ENCODE measurements at regions not wholly inside any gene's neighbourhood (a gene's known extent, or its start where the extent isn't known, plus 50 kb on each side); places are given as distances from the start of the nearest gene placed in this dataset.
A peak's percentile ranks its signal among the peaks of the same experiment; 100 is the strongest.

DNA sequence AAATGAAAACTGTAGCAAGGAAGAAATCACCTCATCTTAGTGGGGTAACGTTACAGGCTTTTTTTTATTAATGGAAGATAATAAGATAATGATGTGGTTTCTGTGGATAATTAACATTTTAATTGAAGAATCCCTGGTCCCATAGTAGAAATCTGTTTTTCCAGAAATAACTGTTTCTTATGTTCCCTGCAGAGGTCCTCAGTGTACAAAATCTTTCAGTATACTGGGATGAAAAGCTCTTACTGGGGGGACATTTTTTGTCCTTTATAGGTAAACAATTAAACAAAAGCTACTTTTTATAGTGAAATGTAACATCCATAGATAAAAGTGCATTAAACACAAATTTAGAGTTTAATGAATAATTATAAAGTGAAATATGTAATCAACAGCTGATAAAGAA is 312.2 kb downstream of the ATXN7L3B start:
- H3K27me3 ChIP-seq (ENCODE audit: control insufficient read depth, insufficient read depth, low read length) = no peaks in the 10 kb centered on the region
- ChIA-PET POLR2A (no interaction called here), CTCF (no interaction called here)
- intact Hi-C loops (cut with micrococcal nuclease; ENCODE audit: unreplicated experiment) = no loop called here
- BruUV-seq (replicated peaks) = no TSS peak
- H3K9me3 ChIP-seq (ENCODE audit: control insufficient read depth, insufficient read depth, low read depth, low read length) = no peaks in the 10 kb centered on the region
- H3K36me3 ChIP-seq (ENCODE audit: control insufficient read depth, insufficient read depth, low read length) = no peaks in the 10 kb centered on the region; the same call in 1 of the 2 replicates
- TF ChIP-seq CTCF (IDR thresholded peaks at IDR 0.05) = peak; percentile 37; the same call in 1 of the 2 replicates
- no peak for TF ChIP-seq TCF7L2 (IDR thresholded peaks at IDR 0.05; ENCODE audit: low read depth, low read length)
- H3K4me1 ChIP-seq (ENCODE audit: control insufficient read depth, insufficient read depth, low read length) = no peaks in the 10 kb centered on the region
- ATAC-seq (no peak), DNase-seq (ENCODE audit: low read depth, low spot score) (no peak)
- H3K4me3 ChIP-seq (ENCODE audit: low read depth in 2 of 2, low read length in 2 of 2) = no peak overlapping the region
- in situ Hi-C loops (cut with HindIII; ENCODE audit: low pct_unique_long_range_greater_than_20kb, low sequenced_read_pairs) = no loop called here
- H3K27ac ChIP-seq (ENCODE audit: low read length) = no peak overlapping the region

DNA sequence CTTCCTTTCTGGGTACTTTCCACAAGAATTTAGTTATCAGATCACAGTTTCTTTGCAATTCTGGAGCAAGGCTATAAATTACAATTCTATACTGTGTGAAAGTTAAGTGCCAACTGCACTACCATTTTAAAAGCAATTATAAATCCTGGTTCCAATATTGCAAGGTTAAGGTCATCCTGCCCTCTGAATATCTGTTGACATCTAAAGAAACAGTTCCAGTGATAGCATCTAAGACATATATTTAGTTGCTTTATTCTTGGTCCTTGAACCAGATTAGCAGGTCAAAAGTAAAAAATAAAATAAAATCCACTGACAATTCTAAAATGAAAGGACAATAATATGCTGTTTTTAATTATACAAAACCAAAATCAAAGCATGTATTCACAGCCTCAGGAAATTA is 334.2 kb downstream of the ATXN7L3B start:
- ChIA-PET POLR2A (no interaction called here), CTCF (no interaction called here)
- TF ChIP-seq, protein P1, sequence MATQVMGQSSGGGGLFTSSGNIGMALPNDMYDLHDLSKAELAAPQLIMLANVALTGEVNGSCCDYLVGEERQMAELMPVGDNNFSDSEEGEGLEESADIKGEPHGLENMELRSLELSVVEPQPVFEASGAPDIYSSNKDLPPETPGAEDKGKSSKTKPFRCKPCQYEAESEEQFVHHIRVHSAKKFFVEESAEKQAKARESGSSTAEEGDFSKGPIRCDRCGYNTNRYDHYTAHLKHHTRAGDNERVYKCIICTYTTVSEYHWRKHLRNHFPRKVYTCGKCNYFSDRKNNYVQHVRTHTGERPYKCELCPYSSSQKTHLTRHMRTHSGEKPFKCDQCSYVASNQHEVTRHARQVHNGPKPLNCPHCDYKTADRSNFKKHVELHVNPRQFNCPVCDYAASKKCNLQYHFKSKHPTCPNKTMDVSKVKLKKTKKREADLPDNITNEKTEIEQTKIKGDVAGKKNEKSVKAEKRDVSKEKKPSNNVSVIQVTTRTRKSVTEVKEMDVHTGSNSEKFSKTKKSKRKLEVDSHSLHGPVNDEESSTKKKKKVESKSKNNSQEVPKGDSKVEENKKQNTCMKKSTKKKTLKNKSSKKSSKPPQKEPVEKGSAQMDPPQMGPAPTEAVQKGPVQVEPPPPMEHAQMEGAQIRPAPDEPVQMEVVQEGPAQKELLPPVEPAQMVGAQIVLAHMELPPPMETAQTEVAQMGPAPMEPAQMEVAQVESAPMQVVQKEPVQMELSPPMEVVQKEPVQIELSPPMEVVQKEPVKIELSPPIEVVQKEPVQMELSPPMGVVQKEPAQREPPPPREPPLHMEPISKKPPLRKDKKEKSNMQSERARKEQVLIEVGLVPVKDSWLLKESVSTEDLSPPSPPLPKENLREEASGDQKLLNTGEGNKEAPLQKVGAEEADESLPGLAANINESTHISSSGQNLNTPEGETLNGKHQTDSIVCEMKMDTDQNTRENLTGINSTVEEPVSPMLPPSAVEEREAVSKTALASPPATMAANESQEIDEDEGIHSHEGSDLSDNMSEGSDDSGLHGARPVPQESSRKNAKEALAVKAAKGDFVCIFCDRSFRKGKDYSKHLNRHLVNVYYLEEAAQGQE (IDR thresholded peaks at IDR 0.05; ENCODE audit: insufficient read depth in 1 of 2, low read depth in 2 of 2, low read length in 1 of 2) = no peak
- no peak for TF ChIP-seq TCF7L2 (IDR thresholded peaks at IDR 0.05; ENCODE audit: low read depth, low read length)
- no peak for TF ChIP-seq CTCF (IDR thresholded peaks at IDR 0.05)
- TF ChIP-seq POLR2AphosphoS5 (IDR thresholded peaks at IDR 0.05; ENCODE audit: low read depth, low read length) = no peak
- no peak for TF ChIP-seq SIN3A (IDR thresholded peaks at IDR 0.05; ENCODE audit: borderline replicate concordance, insufficient read depth, low read depth, low read length)
- Histone ChIP-seq H3K27me3 (ENCODE audit: control insufficient read depth, insufficient read depth, low read length) (no peaks in the 10 kb centered on the region), H3K4me1 (ENCODE audit: control insufficient read depth, insufficient read depth, low read length) (no peaks in the 10 kb centered on the region), H3K9me3 (ENCODE audit: control insufficient read depth, insufficient read depth, low read depth, low read length) (no peaks in the 10 kb centered on the region), H3K36me3 (ENCODE audit: control insufficient read depth, insufficient read depth, low read length) (no peaks in the 10 kb centered on the region), H3K27ac (ENCODE audit: low read length) (no peak overlapping the region), H3K4me3 (ENCODE audit: low read depth in 2 of 2, low read length in 2 of 2) (no peak overlapping the region)
- intact Hi-C loops (cut with micrococcal nuclease; ENCODE audit: unreplicated experiment) = no loop called here
- ATAC-seq (no peak), DNase-seq (ENCODE audit: low read depth, low spot score) (no peak)
- BruUV-seq (replicated peaks) = no TSS peak
- in situ Hi-C loops (cut with HindIII; ENCODE audit: low pct_unique_long_range_greater_than_20kb, low sequenced_read_pairs) = no loop called here

DNA sequence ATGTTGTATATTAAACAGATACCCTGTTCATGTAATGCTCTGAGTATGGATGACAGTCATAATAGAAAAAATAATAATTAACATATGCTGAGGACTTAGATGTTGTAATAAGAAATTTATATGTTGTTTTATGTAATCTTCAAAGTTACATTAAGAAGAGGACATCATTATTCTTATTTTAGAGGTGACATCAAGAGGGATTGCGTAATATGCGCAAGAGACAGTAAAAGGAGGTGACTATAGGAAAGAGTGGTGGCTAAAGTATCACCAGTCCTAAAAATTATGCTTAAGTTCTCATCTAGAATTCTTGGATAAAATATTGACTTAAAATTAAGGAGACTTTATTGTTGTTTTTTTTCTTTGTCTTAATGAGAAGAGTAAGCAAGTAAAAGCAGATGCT is 323.9 kb downstream of the KCNC2 start:
- ChIA-PET POLR2A (no interaction called here), CTCF (no interaction called here)
- Histone ChIP-seq H3K27me3 (ENCODE audit: control insufficient read depth, insufficient read depth, low read length) (no peaks in the 10 kb centered on the region), H3K36me3 (ENCODE audit: control insufficient read depth, insufficient read depth, low read length) (no peaks in the 10 kb centered on the region), H3K4me3 (ENCODE audit: low read depth in 2 of 2, low read length in 2 of 2) (no peak overlapping the region), H3K27ac (ENCODE audit: low read length) (no peak overlapping the region), H3K4me1 (ENCODE audit: control insufficient read depth, insufficient read depth, low read length) (peaks cover 12% of the 10 kb centered on the region), H3K9me3 (ENCODE audit: control insufficient read depth, insufficient read depth, low read depth, low read length) (no peaks in the 10 kb centered on the region)
- ATAC-seq (no peak), DNase-seq (ENCODE audit: low read depth, low spot score) (no peak)
- in situ Hi-C loops (cut with HindIII; ENCODE audit: low pct_unique_long_range_greater_than_20kb, low sequenced_read_pairs) (no loop called here), intact Hi-C loops (cut with micrococcal nuclease; ENCODE audit: unreplicated experiment) (no loop called here)
- TF ChIP-seq, protein P1 (IDR thresholded peaks at IDR 0.05; ENCODE audit: insufficient read depth in 1 of 2, low read depth in 2 of 2, low read length in 1 of 2) = no peak
- TF ChIP-seq SIN3A (IDR thresholded peaks at IDR 0.05; ENCODE audit: borderline replicate concordance, insufficient read depth, low read depth, low read length) (no peak), CTCF (IDR thresholded peaks at IDR 0.05) (no peak), POLR2AphosphoS5 (IDR thresholded peaks at IDR 0.05; ENCODE audit: low read depth, low read length) (no peak), TCF7L2 (IDR thresholded peaks at IDR 0.05; ENCODE audit: low read depth, low read length) (no peak)
- BruUV-seq (replicated peaks) = no TSS peak
